ENCODE measurements at regions not wholly inside any gene's neighbourhood (a gene's known extent, or its start where the extent isn't known, plus 50 kb on each side); places are given as distances from the start of the nearest gene placed in this dataset.

- Histone ChIP-seq H3K36me3 (no peaks in the 10 kb centered on the region), H3K4me3 (no peak overlapping the region), H3K4me1 (peaks cover 0 to 15% (median 9%) of the 10 kb centered on the region in 6 donors), H3K27me3 (replicated peaks in 1 of 7) (no peaks in the 10 kb centered on the region), H3K27ac (peak overlapping the region in 1 of 8 donors; percentile 7), H3K9me3 (peaks cover 0 to 24% (median 12%) of the 10 kb centered on the region in 8 donors)
- TF ChIP-seq POLR2A (IDR thresholded peaks at IDR 0.05) (no peak), POLR2AphosphoS5 (IDR thresholded peaks at IDR 0.05) (no peak)
- TF ChIP-seq, protein P1, sequence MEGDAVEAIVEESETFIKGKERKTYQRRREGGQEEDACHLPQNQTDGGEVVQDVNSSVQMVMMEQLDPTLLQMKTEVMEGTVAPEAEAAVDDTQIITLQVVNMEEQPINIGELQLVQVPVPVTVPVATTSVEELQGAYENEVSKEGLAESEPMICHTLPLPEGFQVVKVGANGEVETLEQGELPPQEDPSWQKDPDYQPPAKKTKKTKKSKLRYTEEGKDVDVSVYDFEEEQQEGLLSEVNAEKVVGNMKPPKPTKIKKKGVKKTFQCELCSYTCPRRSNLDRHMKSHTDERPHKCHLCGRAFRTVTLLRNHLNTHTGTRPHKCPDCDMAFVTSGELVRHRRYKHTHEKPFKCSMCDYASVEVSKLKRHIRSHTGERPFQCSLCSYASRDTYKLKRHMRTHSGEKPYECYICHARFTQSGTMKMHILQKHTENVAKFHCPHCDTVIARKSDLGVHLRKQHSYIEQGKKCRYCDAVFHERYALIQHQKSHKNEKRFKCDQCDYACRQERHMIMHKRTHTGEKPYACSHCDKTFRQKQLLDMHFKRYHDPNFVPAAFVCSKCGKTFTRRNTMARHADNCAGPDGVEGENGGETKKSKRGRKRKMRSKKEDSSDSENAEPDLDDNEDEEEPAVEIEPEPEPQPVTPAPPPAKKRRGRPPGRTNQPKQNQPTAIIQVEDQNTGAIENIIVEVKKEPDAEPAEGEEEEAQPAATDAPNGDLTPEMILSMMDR (IDR thresholded peaks at IDR 0.05 in 8 of 11, conservative IDR thresholded peaks at IDR 0.05 in 3 of 11) = no peak
- 59 to 90% (median 80%) methylated on average over 2 of the region's 2 CpGs for WGBS, 5 donors
- no peak for DNase-seq
- intact Hi-C loops (cut with DNase I; ENCODE audit: low total_unique reads) = loop anchor here (10.0 kb wide), 1 partner anchor 717 kb away; no protein-coding TSS in a partner anchor
These were observed 574.5 kb upstream of the TBL1XR1 start for GRCh38 chr3:177771780-177772179.

DNA sequence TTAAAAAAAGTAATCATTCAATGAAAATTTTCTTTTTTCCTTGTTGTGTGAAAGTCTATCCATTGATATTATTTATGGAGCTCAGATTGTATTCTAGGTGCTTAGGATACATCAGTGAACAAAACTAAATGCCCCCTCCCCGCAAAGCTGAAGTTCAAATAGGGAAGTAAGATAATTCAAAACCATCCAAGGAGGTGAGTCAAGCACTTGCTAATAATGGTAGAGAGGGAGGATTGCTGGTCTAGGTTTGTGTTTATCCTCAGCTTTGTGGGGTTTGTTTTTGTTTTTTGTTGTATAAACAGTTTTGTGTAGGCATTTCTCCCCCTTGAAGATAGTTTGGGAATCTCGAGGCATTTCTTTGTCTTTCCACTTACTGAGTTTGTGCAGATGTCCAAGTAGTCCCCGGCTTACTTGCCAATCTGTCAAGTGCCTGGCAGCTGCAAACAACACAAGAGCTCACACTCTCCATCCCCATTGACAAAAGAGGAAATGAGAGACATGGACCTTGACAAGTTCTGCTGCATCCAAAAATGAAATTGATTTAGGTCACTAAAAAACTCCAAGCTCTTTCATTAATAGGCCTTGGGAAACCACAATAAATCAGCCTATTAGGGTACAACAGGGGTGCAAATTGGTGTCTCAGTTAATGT lies 575.8 kb upstream of the TBL1XR1 start:
- intact Hi-C loops (cut with DNase I; ENCODE audit: low total_unique reads) = loop anchor here (10.0 kb wide), 1 partner anchor 718 kb away; no protein-coding TSS in a partner anchor
- DNase-seq = no peak
- no peaks in the 10 kb centered on the region for H3K36me3 ChIP-seq
- WGBS, 5 donors = 41 to 60% (median 46%) methylated on average over 3 of the region's 3 CpGs
- peaks cover under 1 to 27% (median 14%) of the 10 kb centered on the region in 6 donors for H3K4me1 ChIP-seq
- TF ChIP-seq POLR2AphosphoS5 (IDR thresholded peaks at IDR 0.05) (no peak), POLR2A (IDR thresholded peaks at IDR 0.05) (no peak)
- TF ChIP-seq, protein P1 (IDR thresholded peaks at IDR 0.05 in 8 of 11, conservative IDR thresholded peaks at IDR 0.05 in 3 of 11) = no peak
- H3K9me3 ChIP-seq = peaks cover 0 to 17% (median 7%) of the 10 kb centered on the region in 8 donors
- H3K4me3 ChIP-seq = no peak overlapping the region
- H3K27ac ChIP-seq = no peak overlapping the region
- H3K27me3 ChIP-seq (replicated peaks in 1 of 7) = no peaks in the 10 kb centered on the region

DNA sequence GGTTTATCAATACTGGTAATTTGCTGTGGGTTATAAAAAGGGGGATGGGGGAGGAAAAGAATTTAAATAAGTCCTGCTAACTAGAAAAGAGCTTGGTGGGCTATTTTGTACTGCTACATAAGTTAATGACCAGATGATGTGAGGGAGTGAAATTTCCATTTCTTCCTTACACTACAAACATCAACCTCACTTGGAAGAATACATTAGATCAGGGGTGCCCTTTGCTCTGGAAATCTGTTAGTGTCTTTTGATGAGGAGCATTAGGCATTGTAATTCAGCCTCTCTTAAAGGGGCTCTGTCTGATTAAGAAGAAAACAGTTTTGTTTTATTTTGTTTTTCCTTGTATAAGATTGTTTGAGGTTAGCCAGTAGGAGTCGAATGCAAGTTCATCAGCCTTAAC lies 576.4 kb upstream of the TBL1XR1 start:
- intact Hi-C loops (cut with DNase I; ENCODE audit: low total_unique reads) = loop anchor here (10.0 kb wide), 1 partner anchor 719 kb away; no protein-coding TSS in a partner anchor
- H3K9me3 ChIP-seq = peaks cover 0 to 10% (median under 1%) of the 10 kb centered on the region in 8 donors
- H3K27ac ChIP-seq = no peak overlapping the region
- no peak for DNase-seq
- TF ChIP-seq, protein P1 (IDR thresholded peaks at IDR 0.05 in 8 of 11, conservative IDR thresholded peaks at IDR 0.05 in 3 of 11) = no peak
- TF ChIP-seq POLR2AphosphoS5 (IDR thresholded peaks at IDR 0.05) (no peak), POLR2A (IDR thresholded peaks at IDR 0.05) (no peak)
- H3K4me3 ChIP-seq = no peak overlapping the region
- H3K36me3 ChIP-seq = no peaks in the 10 kb centered on the region
- peaks cover 7 to 34% (median 21%) of the 10 kb centered on the region in 6 donors for H3K4me1 ChIP-seq
- WGBS, 5 donors = 84 to 96% (median 89%) methylated on average over 1 of the region's 1 CpG
- H3K27me3 ChIP-seq (replicated peaks in 1 of 7) = no peaks in the 10 kb centered on the region

DNA sequence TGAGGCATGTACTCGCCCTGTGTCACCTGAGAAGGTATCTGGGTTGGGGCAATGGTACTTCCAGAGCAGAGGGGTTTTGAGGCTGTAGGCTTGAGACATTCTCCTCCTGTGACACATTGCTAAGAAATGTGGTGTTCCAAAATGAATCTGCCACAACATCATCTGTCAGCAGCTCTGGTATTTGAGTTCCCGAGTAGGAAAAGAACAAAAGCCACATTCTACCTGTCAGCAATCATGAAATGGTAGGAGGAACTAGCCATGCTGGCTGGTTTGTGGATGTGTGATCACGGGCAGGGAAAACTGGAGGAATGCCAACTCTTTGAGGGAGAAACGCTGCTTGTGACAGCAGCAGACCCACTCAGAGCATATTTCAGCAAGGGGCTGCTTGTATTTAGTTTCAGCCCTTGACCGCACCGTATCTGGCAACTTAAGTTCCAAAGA lies 579.4 kb upstream of the TBL1XR1 start:
- no peak for TF ChIP-seq POLR2A (IDR thresholded peaks at IDR 0.05)
- TF ChIP-seq POLR2AphosphoS5 (IDR thresholded peaks at IDR 0.05) = no peak
- TF ChIP-seq, protein P1 (IDR thresholded peaks at IDR 0.05 in 8 of 11, conservative IDR thresholded peaks at IDR 0.05 in 3 of 11) = no peak
- no peak for DNase-seq
- Histone ChIP-seq H3K4me1 (peaks cover 14 to 54% (median 35%) of the 10 kb centered on the region in 6 donors), H3K36me3 (no peaks in the 10 kb centered on the region), H3K27ac (no peak overlapping the region), H3K4me3 (no peak overlapping the region), H3K9me3 (no peaks in the 10 kb centered on the region), H3K27me3 (replicated peaks in 1 of 7) (no peaks in the 10 kb centered on the region)
- 69 to 79% (median 73%) methylated on average over 6 of the region's 6 CpGs for WGBS, 5 donors
- intact Hi-C loops (cut with DNase I; ENCODE audit: low total_unique reads) = loop anchor here (10.0 kb wide), 1 partner anchor 722 kb away; no protein-coding TSS in a partner anchor

Data from spleen (tissue), 11 donors.